ENCODE measurements at regions not wholly inside any gene's neighbourhood (a gene's known extent, or its start where the extent isn't known, plus 50 kb on each side); places are given as distances from the start of the nearest gene placed in this dataset.

- DNase-seq (ENCODE audit: extremely low spot score, unreplicated experiment): no peak
- no peaks in the 10 kb centered on the region for H3K36me3 Mint-ChIP-seq (ENCODE audit: unreplicated experiment)
- no peak overlapping the region for H3K4me3 Mint-ChIP-seq (ENCODE audit: unreplicated experiment)
- TF ChIP-seq, protein P1, sequence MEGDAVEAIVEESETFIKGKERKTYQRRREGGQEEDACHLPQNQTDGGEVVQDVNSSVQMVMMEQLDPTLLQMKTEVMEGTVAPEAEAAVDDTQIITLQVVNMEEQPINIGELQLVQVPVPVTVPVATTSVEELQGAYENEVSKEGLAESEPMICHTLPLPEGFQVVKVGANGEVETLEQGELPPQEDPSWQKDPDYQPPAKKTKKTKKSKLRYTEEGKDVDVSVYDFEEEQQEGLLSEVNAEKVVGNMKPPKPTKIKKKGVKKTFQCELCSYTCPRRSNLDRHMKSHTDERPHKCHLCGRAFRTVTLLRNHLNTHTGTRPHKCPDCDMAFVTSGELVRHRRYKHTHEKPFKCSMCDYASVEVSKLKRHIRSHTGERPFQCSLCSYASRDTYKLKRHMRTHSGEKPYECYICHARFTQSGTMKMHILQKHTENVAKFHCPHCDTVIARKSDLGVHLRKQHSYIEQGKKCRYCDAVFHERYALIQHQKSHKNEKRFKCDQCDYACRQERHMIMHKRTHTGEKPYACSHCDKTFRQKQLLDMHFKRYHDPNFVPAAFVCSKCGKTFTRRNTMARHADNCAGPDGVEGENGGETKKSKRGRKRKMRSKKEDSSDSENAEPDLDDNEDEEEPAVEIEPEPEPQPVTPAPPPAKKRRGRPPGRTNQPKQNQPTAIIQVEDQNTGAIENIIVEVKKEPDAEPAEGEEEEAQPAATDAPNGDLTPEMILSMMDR (IDR thresholded peaks at IDR 0.05): no peak
- H3K4me1 Mint-ChIP-seq (ENCODE audit: unreplicated experiment): no peaks in the 10 kb centered on the region
- H3K27me3 Mint-ChIP-seq (ENCODE audit: unreplicated experiment): peaks cover 47% of the 10 kb centered on the region
- no peak overlapping the region for H3K27ac Mint-ChIP-seq (ENCODE audit: unreplicated experiment)
- H3K9me3 Mint-ChIP-seq (ENCODE audit: unreplicated experiment): no peaks in the 10 kb centered on the region
Measured at GRCh38 chr18:22847867-22848451, 85.2 kb upstream of the RBBP8 start.

DNA sequence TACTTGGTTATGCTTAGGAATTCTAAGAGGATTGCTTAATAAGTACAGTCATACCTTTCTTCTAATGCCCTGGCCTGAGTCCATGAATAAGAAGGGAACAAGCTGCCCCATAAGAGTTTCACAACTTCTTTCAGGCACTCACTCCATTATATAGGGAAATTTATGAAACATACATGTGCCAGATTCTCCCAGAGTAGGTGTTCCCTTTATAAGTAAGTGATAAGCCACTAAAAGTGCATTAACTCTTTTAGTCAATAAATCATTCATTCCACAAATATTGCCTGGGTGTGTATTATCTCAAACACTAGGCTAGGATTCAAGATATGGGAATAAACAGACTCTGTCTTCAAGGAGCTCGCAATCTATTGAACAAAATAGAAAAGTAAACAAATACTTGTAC is 84.5 kb upstream of the RBBP8 start:
- Mint-ChIP-seq H3K27ac (ENCODE audit: unreplicated experiment) (no peak overlapping the region), H3K27me3 (ENCODE audit: unreplicated experiment) (peaks cover 50% of the 10 kb centered on the region), H3K36me3 (ENCODE audit: unreplicated experiment) (no peaks in the 10 kb centered on the region), H3K4me3 (ENCODE audit: unreplicated experiment) (no peak overlapping the region), H3K9me3 (ENCODE audit: unreplicated experiment) (no peaks in the 10 kb centered on the region), H3K4me1 (ENCODE audit: unreplicated experiment) (no peaks in the 10 kb centered on the region)
- TF ChIP-seq, protein P1 (IDR thresholded peaks at IDR 0.05): no peak
- DNase-seq (ENCODE audit: extremely low spot score, unreplicated experiment): no peak

- no peaks in the 10 kb centered on the region for H3K36me3 Mint-ChIP-seq (ENCODE audit: unreplicated experiment)
- H3K9me3 Mint-ChIP-seq (ENCODE audit: unreplicated experiment): no peaks in the 10 kb centered on the region
- no peaks in the 10 kb centered on the region for H3K4me1 Mint-ChIP-seq (ENCODE audit: unreplicated experiment)
- H3K27me3 Mint-ChIP-seq (ENCODE audit: unreplicated experiment): peaks cover 73% of the 10 kb centered on the region
- no peak for DNase-seq (ENCODE audit: extremely low spot score, unreplicated experiment)
- H3K4me3 Mint-ChIP-seq (ENCODE audit: unreplicated experiment): no peak overlapping the region
- TF ChIP-seq, protein P1 (IDR thresholded peaks at IDR 0.05): no peak
- H3K27ac Mint-ChIP-seq (ENCODE audit: unreplicated experiment): no peak overlapping the region
Measured at GRCh38 chr18:22856870-22857269, 76.3 kb upstream of the RBBP8 start.

GRCh38 chr18:22858121-22858520 is 75.0 kb upstream of the RBBP8 start:
- no peaks in the 10 kb centered on the region for H3K9me3 Mint-ChIP-seq (ENCODE audit: unreplicated experiment)
- DNase-seq (ENCODE audit: extremely low spot score, unreplicated experiment): no peak
- TF ChIP-seq, protein P1 (IDR thresholded peaks at IDR 0.05): no peak
- peaks cover 67% of the 10 kb centered on the region for H3K27me3 Mint-ChIP-seq (ENCODE audit: unreplicated experiment)
- no peaks in the 10 kb centered on the region for H3K36me3 Mint-ChIP-seq (ENCODE audit: unreplicated experiment)
- no peaks in the 10 kb centered on the region for H3K4me1 Mint-ChIP-seq (ENCODE audit: unreplicated experiment)
- no peak overlapping the region for H3K27ac Mint-ChIP-seq (ENCODE audit: unreplicated experiment)
- no peak overlapping the region for H3K4me3 Mint-ChIP-seq (ENCODE audit: unreplicated experiment)

DNA sequence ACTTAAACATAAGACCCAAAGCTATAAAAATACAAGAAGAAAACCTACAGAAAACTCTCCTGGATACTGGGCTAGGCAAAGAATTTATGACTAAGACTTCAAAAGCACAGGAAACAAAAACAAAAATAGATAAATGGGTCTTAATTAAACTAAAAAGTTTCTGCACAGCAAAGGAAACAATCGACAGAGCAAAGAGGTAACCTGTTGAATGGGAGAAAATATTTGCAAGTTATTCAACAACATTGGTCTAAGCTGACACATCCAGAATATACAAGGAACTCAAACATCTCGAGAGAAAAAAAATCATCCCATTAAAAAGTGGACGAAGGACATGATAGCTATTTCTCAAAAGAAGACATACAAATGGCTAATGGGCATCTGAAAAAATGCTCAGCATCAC is 72.3 kb upstream of the RBBP8 start:
- H3K27ac Mint-ChIP-seq (ENCODE audit: unreplicated experiment): no peak overlapping the region
- H3K4me1 Mint-ChIP-seq (ENCODE audit: unreplicated experiment): no peaks in the 10 kb centered on the region
- no peak overlapping the region for H3K4me3 Mint-ChIP-seq (ENCODE audit: unreplicated experiment)
- TF ChIP-seq, protein P1 (IDR thresholded peaks at IDR 0.05): no peak
- H3K27me3 Mint-ChIP-seq (ENCODE audit: unreplicated experiment): peaks cover 81% of the 10 kb centered on the region
- no peak for DNase-seq (ENCODE audit: extremely low spot score, unreplicated experiment)
- H3K36me3 Mint-ChIP-seq (ENCODE audit: unreplicated experiment): no peaks in the 10 kb centered on the region
- H3K9me3 Mint-ChIP-seq (ENCODE audit: unreplicated experiment): no peaks in the 10 kb centered on the region
